Putamen (tissue), 1 donor: ENCODE measurements at regions not wholly inside any gene's neighbourhood (a gene's known extent, or its start where the extent isn't known, plus 50 kb on each side); places are given as distances from the start of the nearest gene placed in this dataset.
A peak's percentile ranks its signal among the peaks of the same experiment; 100 is the strongest.
"Not testable (repeated sequence)": the region's sequence is repeated elsewhere in the genome, so short reads cannot be mapped to it uniquely, and the experiment has no call there.

Experiments
- DNase-seq: peaks from one replicate; pipeline ENCODE4 v3.0.0-alpha.2; 2016; ENCODE audit warnings: low spot score

DNA sequence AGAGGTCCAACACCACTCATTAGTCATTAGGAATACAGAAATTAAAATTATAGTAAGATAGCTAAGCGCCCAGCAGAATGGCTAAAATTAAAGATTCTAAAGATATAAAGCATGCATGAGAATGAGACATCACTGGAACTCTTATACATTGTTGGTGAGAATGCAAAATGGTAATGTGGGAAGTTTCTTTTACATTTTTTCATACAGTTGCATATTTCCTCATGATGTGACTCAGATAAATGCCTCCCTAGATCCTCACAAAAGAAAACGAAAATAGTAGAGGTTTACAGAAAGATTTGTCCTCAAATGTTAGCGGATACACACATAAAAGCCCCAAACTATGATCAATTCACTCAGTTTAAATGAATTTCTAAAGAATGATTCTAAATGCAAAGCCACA, 633.7 kb upstream of the GJE1 start:
- DNase-seq, result no peak

DNA sequence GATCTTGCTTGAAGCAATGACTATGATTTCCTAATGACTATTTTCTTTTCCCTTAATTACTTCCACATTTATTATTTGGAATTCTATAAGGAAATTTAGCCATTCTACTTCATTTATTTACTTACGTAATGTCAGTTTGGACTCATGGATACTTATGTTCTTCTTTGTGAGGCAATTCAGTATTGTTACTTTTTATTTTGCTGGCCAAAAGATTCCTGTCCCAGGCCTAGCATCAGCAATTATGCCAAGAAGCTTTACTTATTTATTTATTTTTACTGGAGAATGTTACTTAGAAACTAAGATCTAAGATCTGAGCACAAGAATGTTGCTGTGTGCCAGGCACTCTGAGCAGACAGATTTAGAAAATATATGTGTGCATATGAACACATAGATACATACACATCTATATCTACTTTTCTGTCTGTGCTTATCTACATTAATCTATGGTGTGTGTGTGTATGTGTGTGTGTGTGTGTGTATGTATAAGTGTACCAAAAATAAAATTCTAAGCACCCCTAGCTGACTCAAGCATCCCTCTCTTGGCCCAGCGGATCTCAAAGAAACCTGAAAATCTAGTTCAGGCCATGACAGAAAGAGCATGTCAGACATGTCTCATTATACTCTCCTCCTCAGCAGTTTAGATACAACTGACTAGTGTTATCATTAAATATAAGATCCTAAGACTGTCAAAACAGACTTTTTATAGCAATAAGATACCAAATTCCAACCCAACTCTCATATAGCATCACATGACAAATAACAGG, 640.0 kb upstream of the GJE1 start:
- no peak for DNase-seq

DNA sequence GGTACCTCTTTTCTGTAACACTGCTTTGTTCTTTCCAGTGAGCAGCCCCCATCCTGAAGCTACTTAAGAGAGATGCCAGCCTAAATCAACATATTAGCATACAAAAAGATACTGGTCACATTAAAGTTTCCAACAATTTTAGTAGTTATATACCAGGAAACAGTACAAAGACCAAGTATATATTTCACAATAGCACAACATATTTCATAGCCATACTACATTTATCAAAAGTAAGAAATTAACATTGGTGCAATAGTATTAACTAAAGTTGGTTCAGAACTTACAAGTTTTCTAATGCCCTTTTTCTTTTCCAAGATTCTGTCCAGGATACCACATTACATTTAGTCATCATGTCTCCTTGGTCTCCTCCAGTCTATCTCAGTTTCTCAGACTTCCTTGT, 641.0 kb upstream of the GJE1 start:
- DNase-seq, result no peak

DNA sequence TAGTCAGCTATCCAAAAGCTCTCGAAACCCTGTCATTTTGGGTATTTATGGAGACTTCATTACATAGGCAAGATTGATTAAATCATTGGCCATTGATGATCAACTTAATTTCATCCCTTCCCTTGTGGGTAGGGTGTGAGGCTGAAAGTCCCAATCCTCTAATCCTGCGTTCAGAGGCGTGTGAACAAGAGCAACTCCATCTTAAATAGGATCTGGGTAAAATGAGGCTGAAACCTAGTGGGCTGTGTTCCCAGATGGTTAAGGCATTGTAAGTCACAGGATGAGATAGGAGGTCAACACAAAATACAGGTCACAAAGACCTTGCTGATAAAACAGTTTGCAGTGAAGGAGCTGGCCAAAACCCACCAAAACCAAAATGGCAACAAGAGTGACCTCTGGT, 641.7 kb upstream of the GJE1 start:
- DNase-seq, result no peak

DNA sequence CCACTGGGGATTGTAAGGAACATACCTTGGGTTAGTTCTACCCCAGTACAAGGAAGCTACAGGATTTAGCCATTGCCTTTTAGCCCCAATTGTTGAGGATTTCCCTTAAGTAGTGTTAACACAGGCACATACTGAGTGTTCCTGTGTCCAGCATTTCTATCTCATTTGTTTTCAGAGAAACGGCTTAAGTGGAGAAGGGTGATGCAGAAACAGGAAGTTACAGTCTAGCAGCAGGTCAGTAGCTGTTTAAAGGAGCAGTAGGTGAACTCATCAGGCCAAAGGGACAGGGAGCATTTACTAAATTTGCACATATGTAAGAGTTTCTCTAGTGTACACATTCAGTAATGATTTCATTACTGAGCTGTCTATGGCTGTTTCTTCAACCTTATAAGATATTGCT, 644.2 kb upstream of the GJE1 start:
- DNase-seq, result no peak

DNA sequence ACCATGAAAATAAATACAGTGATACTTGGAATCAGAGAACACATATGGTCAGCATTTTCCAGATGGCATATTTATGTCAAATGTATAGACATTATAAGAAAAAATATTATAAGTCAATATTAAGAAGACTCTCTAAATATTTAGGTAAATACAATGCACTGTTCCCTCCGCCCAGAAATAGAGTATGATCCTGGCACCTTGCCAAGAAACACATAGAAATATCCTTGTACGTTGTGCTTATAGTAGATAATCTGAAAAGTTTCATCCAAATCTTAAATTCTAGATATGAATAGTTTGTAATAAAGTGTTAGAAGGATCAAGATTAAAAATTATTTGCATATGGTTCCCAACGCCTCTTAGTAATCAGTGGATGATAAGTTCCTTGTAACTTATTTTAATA, 645.8 kb upstream of the GJE1 start:
- DNase-seq, result no peak

DNA sequence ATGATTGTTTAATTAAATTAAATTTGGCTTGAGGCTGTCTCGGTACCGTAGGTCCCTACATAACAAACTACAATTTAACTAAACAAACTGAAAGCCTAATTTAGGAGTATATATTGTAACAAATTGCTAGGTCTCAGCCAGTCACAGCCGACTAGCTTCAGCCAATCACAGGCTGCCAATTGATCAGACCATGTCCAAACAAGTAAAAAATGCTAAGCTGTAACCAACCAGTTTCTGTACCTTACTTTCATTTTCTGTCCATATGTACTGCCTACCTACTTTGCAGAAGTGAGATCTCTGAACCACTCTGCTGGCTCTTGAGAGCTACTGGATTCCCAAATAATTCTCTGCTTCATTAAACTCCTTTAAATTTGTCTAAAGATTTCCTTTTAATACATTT, 648.0 kb upstream of the GJE1 start:
- peak; percentile 12 for DNase-seq

DNA sequence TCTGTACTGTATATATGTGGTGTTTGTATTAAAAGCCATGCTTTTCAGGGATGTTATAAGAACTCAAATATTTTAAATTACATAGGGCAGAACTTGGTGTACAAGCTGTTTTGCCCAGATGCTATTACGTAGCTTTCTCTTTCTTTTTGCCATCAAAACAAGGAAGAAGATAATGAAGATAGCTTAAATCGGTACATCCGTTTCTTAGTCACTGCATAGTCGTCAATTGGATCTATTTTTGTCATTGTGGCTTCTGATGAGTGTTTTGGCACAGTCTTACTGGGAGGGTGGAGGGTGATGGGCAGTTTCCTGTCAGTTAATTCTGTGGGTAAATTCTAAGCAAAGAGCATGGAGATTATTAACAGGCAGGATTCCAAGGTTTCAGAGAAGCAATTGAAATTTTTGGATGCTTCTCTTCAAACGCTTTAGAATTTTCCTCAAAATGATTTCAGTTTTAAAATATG, 649.1 kb upstream of the GJE1 start:
- DNase-seq, result peak; percentile 45

DNA sequence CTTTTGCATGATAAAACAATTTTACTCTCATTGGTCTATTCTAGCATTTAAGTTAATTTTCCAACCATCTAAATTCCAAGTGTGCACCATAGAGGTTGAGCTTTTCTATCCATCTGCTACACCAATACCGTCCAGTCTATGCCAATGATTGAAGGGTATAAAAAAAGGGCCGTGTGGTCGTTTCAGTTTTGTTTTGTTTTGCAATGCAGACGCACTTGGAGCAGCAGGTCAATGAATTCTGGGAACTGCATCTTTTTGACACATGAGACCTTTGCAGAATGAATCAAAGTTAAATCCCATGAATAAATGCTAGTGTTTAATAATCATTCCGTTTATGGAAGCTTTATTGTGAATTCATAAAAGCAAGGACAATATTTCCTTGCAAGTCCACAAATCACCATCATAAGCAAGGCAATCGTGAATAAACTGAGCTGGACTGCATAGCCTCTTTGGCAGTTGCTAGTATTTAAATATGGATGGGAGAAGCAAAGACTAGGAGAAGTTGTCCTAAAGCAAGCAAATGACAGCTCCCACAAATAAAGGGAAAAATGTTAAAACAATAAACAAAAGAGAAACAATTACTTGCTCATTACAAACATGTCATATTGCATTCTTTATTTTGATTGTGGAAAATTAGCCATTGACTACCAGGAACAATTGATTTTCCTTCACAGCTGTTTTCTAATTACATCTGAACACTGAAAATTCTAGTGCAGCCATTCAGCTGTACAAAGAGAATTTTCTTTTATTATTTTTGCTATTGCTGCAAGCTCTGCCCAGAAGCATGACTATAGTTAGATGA, 649.7 kb upstream of the GJE1 start:
- DNase-seq, result no peak

DNA sequence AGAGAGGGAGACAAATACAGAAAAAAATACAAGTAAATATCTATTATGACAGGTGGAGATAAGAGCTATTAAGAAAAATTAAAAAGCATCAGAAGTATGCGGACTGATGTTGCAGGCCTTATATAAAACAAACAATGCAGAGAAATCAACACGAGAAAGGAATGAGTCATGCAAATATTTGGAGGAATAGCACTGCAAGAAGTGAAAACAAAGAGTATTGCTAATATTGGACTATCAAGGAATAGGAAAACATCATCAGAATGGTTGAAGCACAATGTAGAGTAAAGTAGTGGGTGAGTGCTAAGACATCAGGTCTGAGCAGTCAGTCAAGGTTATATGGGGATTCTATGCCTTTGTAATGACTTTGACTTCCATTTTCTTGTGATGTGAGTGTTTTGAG, 657.5 kb upstream of the GJE1 start:
- DNase-seq, result no peak

DNA sequence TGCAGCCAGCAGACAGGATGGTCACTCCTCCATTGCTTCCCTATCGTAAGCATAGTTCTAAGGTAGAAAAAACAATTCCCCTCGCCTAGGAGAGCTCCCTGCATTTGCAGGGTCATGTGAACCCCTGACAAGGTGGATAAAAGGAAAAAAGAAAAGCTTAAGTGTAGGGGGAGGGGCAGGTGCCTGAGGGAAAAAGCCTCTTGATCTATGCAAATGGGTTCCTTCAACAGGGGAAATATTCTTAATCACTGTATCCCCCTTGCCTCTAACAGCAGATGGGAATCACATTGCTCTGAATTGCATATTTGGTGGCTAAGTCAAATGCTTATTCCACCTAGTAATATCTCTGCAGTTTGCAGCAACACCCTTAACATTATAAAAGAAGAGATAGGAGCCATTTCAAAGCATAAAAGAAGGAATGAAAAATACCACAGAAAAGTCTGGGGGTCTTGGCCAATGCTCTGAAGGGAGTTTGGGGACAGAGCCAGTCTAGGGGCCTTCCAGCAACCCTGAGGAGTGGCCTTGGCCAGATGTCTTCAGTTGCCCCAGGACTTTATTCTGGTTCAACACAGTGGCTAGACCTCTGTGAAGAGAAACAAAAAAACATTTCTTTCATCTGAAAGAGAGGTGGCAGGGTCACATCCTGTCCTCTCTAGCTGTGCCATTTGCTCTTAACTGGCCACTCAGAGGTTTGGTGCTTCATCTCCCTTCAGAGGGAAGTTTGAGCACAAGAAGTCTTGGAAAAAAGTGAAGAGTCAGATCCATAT, 660.4 kb upstream of the GJE1 start:
- DNase-seq, result no peak

DNA sequence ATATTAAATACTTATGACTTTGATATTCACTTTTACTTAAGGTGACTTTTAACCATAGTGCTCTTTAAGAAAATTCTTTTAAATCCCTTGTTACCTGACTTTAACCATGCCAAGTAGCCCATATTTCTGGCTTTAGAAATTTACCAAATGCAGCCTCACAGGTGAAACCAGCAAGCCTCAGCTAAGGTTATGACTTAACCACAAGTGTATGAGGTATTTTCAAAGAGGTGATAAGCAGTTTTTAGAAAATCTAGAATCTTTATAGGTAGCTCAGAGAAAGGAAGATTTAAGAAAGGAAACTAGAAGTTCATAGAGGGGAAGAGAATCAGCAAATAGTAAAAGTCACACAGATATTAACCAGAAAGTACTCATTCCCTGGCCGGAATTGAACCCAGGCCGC, 661.9 kb upstream of the GJE1 start:
- no peak for DNase-seq

DNA sequence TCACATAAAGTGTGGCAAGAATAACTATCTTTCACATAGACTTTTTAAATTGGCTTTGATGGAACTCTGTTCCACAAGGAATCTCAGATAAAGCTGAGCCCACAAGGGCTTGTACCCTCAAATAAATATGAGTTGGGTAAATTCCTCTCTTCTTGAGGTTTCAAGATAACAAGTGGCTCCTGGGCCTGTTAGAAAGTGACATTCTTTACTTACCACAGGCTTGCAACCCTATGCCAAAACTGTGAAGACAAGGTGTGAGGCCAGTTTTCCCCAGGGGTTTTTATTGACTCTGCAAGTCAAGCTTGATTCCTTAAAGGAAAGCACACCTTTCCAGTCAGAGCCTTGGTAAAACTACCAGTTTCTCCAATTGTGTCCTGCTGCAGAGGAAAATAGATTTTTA, 664.8 kb upstream of the GJE1 start:
- no peak for DNase-seq

DNA sequence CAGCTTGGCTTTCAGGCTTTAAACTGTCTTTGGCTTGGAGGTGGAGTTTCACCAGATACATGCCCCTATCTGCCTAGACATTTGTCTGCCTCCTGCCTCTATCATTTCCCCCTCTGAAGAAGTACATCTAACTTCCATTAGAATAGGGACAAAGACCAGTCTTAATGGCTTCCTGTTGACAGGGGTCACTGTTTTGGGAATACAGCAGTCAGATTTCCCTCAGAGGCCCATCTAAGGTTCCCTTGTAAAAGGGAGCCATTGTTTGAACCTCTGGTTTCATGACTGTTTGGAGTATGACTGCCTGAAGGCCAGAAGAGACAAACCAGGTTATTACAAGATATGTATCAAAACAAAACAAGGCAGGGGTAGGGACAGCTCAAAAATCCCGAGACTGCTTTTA, 665.7 kb upstream of the GJE1 start:
- no peak for DNase-seq

DNA sequence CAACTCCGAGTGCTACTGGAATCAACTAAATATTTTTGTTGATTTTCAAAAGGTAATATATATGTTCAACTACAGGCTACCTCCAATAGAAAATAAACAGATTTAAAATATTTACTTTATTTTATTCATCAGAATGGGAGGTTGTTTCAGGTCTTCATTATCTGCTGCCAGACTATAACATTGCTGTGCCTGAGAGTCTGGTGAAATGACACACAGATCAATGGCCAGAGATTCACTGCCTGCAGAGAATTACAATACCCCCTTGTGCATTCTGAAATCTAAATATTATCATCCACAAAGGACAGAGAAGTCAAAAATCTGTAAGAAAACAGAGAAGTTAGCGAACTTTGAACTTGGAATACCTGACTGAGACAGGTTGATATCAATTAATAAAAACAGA, 667.8 kb upstream of the GJE1 start:
- no peak for DNase-seq

DNA sequence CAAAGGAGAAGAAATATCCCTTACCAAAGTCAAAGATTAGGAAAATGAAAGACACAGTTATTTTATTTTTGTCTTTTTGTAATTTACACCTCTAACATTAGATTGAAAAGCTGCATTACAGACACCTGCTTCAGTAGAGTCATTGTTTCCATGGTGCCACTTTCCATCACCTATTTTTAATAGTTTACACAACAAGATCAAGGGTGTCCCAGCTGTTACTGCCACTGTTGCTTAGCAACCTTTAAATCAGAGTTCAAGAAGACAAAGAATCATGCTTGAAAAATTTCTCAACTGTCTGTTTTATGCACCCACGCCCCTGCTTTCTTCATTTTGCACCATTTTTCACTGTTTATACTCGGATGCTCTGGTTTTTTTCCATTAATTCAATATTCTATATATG, 668.2 kb upstream of the GJE1 start:
- DNase-seq, result peak; percentile 10

DNA sequence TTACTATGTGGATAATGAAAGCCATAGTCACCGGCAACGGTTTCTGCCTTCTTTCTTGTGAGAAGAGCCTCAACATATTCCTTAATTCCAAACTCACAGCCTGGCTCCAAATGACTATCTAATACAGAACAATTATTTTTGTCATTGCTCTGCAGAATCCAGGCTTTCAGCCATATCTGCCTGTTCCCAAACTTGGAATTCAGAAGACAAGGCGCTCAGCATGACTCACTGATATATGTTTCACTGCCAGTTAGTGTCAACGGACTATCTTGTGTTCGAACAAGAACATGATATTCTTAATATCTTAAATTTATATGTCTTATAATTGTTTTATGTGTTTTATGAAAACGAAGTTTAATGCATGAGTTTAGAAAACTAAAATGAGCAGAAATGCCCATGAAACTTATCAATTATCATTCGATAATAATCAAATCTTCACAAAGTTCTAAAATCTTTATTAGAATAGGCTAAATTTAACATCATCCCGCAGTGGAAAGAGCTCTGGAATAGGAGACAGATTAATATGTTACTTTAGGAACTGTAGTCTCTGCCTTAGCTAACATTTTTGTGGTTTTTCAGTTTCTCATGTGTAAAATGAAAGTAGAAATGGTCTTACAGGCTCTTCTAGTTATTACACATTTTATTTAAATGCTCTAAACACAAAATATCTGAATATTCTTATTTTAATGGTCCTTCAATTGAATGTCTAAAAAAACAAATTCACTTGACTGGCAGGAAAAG, 669.3 kb upstream of the GJE1 start:
- DNase-seq, result no peak

DNA sequence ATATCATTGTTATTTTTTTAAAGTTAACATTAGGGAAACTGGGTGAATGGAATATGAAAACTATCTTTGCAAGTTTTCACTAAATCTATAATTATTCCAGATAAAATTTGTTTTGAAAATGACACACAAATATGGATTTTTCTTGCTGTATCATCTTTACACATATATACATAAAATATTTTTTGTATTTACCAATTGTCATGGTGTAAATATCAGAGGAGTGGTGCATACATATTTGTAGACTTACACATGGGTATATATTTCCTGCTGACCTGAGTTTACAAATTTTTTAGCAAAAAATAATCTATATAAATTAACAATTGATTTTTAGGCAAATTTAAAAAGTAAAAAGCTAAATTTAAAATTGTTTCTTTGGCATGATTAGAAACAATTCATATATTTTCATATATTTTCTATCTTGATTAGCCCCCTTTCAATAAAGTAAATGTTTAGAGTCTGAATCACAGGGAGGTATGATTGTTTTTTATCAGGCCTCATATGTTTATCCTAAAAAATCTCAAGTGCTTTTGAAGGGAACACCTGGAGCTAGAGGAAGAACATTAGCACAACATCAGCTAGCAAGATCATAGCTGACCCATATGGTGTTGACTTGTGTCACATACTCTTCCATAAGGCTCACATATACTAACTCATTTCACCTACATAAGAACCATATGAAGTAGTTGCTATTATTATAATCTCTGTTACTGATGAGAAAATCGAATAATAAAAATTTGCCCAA, 671.8 kb upstream of the GJE1 start:
- no peak for DNase-seq

DNA sequence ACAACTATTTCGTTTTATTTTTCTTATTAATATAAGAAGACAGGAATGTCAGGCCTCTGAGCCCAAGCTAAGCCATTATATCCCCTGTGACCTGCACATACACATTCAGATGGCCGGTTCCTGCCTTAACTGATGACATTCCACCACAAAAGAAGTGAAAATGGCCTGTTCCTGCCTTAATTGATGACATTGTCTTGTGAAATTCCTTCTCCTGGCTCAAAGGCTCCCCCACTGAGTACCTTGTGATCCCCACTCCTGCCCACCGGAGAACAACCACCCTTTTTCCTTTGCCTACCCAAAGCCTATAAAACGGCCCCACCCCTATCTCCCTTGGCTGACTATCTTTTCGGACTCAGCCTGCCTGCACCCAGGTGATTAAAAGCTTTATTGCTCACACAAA, 672.5 kb upstream of the GJE1 start:
- DNase-seq, result not testable (repeated sequence)

DNA sequence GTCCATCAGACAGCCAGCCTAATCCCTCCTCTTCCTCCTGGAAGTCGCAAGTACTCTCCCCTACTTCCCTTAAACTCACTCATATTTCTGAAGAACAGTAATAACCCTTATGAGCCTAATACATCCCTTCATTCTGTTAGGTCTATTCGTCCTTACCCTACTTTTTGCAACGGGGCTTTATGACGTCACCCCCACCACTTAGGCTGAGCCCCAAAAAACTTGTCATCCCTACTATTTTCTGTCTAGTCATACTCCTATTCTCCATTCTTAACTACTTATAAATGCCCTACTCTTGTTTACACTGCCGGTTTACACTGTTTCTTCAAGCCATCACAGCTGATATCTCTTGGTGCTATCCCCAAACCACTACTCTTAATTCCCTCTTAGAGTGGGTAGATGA, 674.7 kb upstream of the GJE1 start:
- DNase-seq, result not testable (repeated sequence)

DNA sequence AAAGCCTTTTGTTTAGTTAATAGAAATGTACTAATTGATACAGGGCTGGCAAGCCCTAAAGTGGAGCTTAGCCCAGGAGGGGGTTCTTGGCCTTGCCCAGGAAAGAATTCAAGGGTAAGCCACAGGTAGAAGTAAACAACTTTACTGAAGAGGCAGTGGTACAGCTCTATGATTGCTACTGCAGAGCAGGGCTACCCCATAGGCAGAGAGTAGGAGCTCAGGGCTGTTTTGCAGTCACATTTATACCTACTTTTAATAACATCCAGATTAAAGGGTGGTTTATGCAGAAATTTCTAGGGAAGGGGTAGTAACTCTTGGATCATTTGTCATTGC, 680.4 kb upstream of the GJE1 start:
- DNase-seq, result no peak
